ENCODE measurements at regions not wholly inside any gene's neighbourhood (a gene's known extent, or its start where the extent isn't known, plus 50 kb on each side); places are given as distances from the start of the nearest gene placed in this dataset.
"Not testable (repeated sequence)": the region's sequence is repeated elsewhere in the genome, so short reads cannot be mapped to it uniquely, and the experiment has no call there.

DNA sequence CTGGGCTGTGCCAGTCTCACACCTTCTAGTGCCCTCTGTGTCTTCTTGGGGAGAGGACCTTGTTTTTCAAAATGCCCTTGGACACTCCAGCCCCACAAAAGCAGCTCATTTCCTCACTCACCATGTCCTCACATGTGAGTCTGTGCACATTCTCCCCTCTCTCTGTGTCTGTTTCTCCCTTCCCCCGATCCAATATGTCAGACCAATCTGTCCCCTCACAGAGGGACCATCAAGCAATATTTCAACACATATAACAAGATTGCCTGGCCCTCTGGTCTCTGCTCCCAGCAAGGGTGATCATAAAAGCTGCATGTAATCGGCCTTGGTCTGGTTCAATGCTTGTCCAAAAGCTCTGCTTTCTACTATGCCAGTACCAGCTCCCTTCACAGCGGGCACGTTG is 261.2 kb downstream of the MATN1 start:
- DNase-seq (ENCODE audit: low spot score) = no peak
- TF ChIP-seq, protein P1, sequence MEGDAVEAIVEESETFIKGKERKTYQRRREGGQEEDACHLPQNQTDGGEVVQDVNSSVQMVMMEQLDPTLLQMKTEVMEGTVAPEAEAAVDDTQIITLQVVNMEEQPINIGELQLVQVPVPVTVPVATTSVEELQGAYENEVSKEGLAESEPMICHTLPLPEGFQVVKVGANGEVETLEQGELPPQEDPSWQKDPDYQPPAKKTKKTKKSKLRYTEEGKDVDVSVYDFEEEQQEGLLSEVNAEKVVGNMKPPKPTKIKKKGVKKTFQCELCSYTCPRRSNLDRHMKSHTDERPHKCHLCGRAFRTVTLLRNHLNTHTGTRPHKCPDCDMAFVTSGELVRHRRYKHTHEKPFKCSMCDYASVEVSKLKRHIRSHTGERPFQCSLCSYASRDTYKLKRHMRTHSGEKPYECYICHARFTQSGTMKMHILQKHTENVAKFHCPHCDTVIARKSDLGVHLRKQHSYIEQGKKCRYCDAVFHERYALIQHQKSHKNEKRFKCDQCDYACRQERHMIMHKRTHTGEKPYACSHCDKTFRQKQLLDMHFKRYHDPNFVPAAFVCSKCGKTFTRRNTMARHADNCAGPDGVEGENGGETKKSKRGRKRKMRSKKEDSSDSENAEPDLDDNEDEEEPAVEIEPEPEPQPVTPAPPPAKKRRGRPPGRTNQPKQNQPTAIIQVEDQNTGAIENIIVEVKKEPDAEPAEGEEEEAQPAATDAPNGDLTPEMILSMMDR (conservative IDR thresholded peaks at IDR 0.05; ENCODE audit: low read depth) = no peak
- ChIA-PET POLR2A (ENCODE audit: low non-redundant PET) (no interaction called here), CTCF (interaction anchor here (0.6 kb wide), 1 partner anchor 10 kb away, joined by 5 read pairs; no protein-coding TSS in a partner anchor)
- H3K27ac ChIP-seq = no peak overlapping the region

DNA sequence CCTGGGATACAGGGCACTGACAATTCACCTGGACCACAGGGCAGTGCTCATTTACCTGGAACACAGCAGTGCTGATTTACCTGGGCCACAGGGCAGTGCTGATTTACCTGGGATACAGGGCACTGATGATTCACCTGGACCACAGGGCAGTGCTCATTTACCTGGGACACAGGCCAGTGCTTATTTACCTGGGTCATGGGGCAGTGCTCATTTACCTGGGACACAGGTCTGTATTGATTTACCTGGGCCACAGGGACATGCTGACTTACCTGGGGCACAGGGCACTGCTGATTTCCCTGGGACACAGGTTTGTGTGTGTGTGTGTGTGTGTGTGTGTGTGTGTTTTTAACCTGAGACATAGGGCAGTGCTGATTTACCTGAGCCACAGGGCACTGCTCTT is 261.7 kb downstream of the MATN1 start:
- CTCF ChIA-PET = no interaction called here
- DNase-seq (ENCODE audit: low spot score) = no peak
- no peak overlapping the region for H3K27ac ChIP-seq
- TF ChIP-seq, protein P1 (conservative IDR thresholded peaks at IDR 0.05; ENCODE audit: low read depth) = no peak
- POLR2A ChIA-PET (ENCODE audit: low non-redundant PET) = no interaction called here

DNA sequence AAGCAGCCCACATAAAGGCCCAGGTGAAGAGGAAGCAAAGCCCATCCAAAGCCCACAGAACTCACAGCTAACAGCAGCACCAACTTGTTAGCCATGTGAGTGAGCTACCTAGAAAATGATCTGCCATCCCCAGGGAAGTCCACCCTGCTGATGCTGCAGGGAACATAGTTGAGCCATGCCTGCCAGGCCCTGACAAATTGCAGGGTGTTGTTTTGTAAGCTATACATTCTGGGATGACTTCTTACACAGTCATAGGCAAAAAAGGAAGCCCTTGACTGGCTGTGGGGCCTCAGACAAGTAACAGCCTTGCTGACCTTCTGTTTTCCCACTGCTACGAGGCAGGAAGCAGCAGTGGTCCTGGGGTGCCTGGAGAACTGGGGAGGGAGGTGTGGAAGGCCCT is 262.7 kb downstream of the MATN1 start:
- no peak for DNase-seq (ENCODE audit: low spot score)
- CTCF ChIA-PET = no interaction called here
- no peak overlapping the region for H3K27ac ChIP-seq
- POLR2A ChIA-PET (ENCODE audit: low non-redundant PET) = no interaction called here
- TF ChIP-seq, protein P1 (conservative IDR thresholded peaks at IDR 0.05; ENCODE audit: low read depth) = no peak

DNA sequence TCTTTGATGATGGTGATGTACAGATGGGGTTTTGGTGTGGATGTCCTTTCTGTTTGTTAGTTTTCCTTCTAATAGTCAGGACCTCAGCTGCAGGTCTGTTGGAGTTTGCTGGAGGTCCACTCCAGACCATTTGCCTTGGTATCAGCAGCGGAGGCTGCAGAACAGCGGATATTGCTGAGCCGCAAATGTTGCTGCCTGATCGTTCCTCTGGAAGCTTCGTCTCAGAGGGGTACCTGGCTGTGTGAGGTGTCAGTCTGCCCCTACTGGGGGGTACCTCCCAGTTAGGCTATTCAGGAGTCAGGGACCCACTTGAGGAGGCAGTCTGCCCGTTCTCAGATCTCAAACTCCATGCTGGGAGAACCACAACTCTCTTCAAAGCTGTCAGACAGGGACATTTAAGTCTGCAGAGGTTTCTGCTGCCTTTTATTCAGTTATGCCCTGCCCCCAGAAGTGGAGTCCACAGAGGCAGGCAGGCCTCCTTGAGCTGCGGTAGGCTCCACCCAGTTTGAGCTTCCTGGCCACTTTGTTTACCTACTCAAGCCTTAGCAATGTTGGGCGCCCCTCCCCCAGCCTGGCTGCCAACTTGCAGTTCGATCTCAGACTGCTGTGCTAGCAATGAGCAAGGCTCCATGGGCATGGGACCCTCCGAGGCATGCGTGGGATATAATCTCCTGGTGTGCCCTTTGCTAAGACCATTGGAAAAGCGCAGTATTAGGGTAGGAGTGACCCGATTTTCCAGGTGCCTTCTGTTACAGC is 264.5 kb downstream of the MATN1 start:
- CTCF ChIA-PET; POLR2A ChIA-PET (ENCODE audit: low non-redundant PET); DNase-seq (ENCODE audit: low spot score); H3K27ac ChIP-seq: not testable (repeated sequence)

DNA sequence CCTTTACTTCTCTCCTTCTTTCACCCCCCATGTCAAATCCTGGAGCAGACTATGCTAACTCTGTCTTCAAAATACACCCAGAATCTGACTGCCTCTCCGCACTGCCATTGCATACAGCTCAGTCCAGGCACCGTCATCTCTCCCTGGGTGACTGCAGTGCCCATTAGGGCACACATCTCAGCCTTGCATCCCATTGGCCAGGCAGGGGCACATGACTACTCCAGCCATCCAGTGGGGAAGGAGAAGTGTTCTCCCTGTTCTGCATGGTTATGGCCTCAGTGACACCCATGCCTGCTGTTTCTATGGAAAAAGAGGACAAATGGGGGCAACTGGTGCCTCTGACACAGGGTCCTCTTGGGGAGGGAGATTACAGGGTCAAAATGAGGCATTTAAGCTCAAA is 270.5 kb downstream of the MATN1 start:
- ChIA-PET CTCF (no interaction called here), POLR2A (ENCODE audit: low non-redundant PET) (no interaction called here)
- TF ChIP-seq, protein P1 (conservative IDR thresholded peaks at IDR 0.05; ENCODE audit: low read depth) = no peak
- H3K27ac ChIP-seq = no peak overlapping the region
- no peak for DNase-seq (ENCODE audit: low spot score)

DNA sequence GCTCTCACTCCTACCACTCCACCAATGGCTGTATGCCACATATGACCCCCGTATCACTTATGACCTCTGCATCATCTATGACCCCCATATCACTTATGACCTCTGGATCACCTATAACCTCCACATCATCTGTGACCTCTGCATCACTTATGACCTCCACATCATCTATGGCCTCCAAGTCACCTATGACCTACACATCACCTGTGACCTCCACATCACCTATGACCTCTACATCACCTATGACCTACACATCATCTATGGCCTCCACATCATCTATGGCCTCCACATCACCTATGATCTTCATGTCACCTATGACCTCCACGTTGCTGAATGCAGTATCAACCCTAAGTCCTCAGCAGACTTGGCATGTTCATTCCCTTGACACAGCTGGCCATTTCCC is 271.2 kb downstream of the MATN1 start:
- POLR2A ChIA-PET (ENCODE audit: low non-redundant PET) = no interaction called here
- no peak overlapping the region for H3K27ac ChIP-seq
- CTCF ChIA-PET = interaction anchor here (0.6 kb wide), 2 partner anchors 120 to 459 kb away, joined by 3 read pairs; no protein-coding TSS in a partner anchor
- no peak for DNase-seq (ENCODE audit: low spot score)
- TF ChIP-seq, protein P1 (conservative IDR thresholded peaks at IDR 0.05; ENCODE audit: low read depth) = no peak

DNA sequence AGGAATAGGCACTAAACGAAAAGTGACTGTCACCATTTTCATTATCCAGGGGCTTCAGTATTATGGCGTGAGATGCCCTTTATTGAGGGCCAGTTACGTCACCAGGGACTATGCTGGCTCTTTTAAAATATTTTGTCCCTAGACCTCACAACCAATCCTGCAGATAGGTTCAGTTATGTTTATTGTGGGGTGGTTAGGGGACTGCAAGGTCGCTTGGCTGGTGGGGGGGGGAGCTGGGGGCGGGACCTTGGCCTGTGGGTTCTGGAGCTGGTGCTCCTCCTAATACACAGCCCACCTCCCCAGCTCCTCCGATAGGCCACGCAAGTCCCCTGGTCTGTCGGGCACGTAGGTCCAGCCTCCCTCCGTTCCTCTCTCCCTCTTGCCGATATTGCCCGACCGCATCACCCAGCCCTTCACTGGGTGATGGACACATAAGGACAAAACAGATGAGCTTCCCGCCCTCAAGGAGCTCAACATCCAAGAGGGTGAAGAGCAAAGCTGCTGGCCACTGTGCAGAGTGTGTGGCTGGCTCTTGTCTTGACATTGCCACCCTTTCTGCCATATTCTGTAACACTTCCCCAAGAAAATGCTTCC is 271.8 kb downstream of the MATN1 start:
- no peak overlapping the region for H3K27ac ChIP-seq
- no peak for DNase-seq (ENCODE audit: low spot score)
- CTCF ChIA-PET = interaction anchor here (0.6 kb wide), 3 partner anchors 121 to 460 kb away, joined by 3 read pairs; no protein-coding TSS in a partner anchor
- POLR2A ChIA-PET (ENCODE audit: low non-redundant PET) = no interaction called here
- TF ChIP-seq, protein P1 (conservative IDR thresholded peaks at IDR 0.05; ENCODE audit: low read depth) = no peak

All from RWPE1 (cell line).